Type B pancreatic cell (in vitro differentiated cells): ENCODE measurements at regions not wholly inside any gene's neighbourhood (a gene's known extent, or its start where the extent isn't known, plus 50 kb on each side); places are given as distances from the start of the nearest gene placed in this dataset.

Source experiments
- DNase-seq: peaks from one replicate; pipeline ENCODE4 v3.0.0; 2021; ENCODE audit warnings: mixed read lengths; ENCODE audit not compliant: unreplicated experiment; ENCODE audit errors: extremely low spot score
- H3K27ac Mint-ChIP-seq: 2 replicates; pipeline ENCODE4 v1.8.0; 2021; ENCODE audit warnings: mild to moderate bottlenecking, mixed read lengths
- H3K27me3 Mint-ChIP-seq: 2 replicates; pipeline ENCODE4 v1.8.0; 2021; ENCODE audit warnings: mixed read lengths
- H3K36me3 Mint-ChIP-seq: 2 replicates; pipeline ENCODE4 v1.8.0; 2021; ENCODE audit warnings: mixed read lengths
- H3K4me1 Mint-ChIP-seq: one replicate; pipeline ENCODE4 v1.8.0; 2021; ENCODE audit warnings: mixed read lengths; ENCODE audit not compliant: unreplicated experiment
- H3K4me3 Mint-ChIP-seq: 2 replicates; pipeline ENCODE4 v1.8.0; 2021; ENCODE audit warnings: mild to moderate bottlenecking, mixed read lengths
- H3K9me3 Mint-ChIP-seq: 2 replicates; pipeline ENCODE4 v1.8.0; 2021; ENCODE audit warnings: mixed read lengths
- TF ChIP-seq, protein P1 (sequence below): fragments of 200-600 bp; sonication (generic); conservative IDR thresholded peaks from 2 replicates; pipeline ENCODE4 v1.5.0; 2021; ENCODE audit warnings: antibody characterized with exemption, mild to moderate bottlenecking

DNA sequence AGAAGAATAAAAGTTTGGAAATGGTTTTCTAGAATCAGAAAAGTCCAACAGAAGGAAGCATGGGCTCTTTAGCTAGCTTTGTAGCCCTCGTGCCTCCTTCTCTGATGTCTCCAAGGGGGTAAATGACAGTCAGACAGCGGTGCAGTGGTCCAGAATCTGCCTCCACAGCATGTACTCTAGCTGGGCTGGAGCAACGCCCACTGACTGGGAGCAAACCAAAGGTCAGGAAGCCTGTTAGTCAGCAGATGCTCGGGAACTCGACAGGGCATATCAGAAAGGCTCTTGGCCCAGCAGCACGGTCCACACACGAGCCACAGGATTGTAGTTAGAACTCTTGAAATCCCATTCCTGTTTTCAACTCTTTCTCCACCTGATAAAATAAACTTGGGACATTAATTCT is 164.3 kb downstream of the GRIN2B start:
- peaks cover 35% of the 10 kb centered on the region for H3K27me3 Mint-ChIP-seq
- no peak overlapping the region for H3K27ac Mint-ChIP-seq
- H3K36me3 Mint-ChIP-seq = no peaks in the 10 kb centered on the region
- H3K4me1 Mint-ChIP-seq = no peaks in the 10 kb centered on the region
- no peak overlapping the region for H3K4me3 Mint-ChIP-seq
- DNase-seq = no peak
- TF ChIP-seq, protein P1, sequence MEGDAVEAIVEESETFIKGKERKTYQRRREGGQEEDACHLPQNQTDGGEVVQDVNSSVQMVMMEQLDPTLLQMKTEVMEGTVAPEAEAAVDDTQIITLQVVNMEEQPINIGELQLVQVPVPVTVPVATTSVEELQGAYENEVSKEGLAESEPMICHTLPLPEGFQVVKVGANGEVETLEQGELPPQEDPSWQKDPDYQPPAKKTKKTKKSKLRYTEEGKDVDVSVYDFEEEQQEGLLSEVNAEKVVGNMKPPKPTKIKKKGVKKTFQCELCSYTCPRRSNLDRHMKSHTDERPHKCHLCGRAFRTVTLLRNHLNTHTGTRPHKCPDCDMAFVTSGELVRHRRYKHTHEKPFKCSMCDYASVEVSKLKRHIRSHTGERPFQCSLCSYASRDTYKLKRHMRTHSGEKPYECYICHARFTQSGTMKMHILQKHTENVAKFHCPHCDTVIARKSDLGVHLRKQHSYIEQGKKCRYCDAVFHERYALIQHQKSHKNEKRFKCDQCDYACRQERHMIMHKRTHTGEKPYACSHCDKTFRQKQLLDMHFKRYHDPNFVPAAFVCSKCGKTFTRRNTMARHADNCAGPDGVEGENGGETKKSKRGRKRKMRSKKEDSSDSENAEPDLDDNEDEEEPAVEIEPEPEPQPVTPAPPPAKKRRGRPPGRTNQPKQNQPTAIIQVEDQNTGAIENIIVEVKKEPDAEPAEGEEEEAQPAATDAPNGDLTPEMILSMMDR = no peak
- H3K9me3 Mint-ChIP-seq = no peaks in the 10 kb centered on the region

DNA sequence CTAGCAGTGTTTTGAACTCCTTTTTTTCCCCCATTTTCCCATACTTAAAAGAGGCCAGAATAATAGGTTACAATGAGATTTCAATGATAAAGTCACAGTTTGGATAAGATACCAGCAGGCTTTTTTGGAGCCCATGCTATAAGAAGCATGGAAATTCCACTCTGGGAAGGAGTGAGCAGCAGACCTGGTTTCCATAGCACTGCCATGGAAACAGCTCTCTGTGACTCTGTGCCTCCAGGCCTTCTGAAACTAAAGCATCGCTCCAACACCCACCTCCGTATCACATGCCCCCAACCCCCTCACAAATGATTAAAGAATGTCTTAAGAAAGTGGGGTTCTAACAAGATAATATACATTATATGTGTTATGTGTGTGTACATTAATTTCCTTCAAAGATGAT is 165.0 kb downstream of the GRIN2B start:
- DNase-seq = no peak
- Mint-ChIP-seq H3K27ac (no peak overlapping the region), H3K4me3 (no peak overlapping the region), H3K4me1 (no peaks in the 10 kb centered on the region), H3K9me3 (no peaks in the 10 kb centered on the region), H3K27me3 (peaks cover 28% of the 10 kb centered on the region), H3K36me3 (no peaks in the 10 kb centered on the region)
- TF ChIP-seq, protein P1 = no peak

DNA sequence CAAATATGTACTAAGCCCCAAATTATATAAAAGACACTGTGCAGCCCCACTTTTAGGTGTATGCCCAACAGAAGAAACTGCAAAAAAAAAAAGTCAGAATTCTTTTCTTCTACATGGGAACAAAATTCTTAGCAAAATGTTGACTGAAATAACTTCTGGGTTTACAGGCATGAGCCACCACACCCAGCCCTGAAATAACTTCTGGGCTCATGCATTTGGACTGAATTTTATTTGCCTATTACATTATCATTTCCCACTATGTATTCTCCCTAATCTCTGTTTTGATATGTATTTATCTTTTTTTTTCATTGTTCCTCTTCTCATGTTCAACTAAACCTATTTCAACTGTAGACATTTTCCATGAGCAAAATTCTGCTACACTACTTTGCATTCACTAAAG is 169.2 kb downstream of the GRIN2B start:
- peaks cover 13% of the 10 kb centered on the region for H3K27me3 Mint-ChIP-seq
- no peak overlapping the region for H3K4me3 Mint-ChIP-seq
- H3K27ac Mint-ChIP-seq = no peak overlapping the region
- TF ChIP-seq, protein P1 = no peak
- no peaks in the 10 kb centered on the region for H3K36me3 Mint-ChIP-seq
- DNase-seq = no peak
- no peaks in the 10 kb centered on the region for H3K9me3 Mint-ChIP-seq
- no peaks in the 10 kb centered on the region for H3K4me1 Mint-ChIP-seq

DNA sequence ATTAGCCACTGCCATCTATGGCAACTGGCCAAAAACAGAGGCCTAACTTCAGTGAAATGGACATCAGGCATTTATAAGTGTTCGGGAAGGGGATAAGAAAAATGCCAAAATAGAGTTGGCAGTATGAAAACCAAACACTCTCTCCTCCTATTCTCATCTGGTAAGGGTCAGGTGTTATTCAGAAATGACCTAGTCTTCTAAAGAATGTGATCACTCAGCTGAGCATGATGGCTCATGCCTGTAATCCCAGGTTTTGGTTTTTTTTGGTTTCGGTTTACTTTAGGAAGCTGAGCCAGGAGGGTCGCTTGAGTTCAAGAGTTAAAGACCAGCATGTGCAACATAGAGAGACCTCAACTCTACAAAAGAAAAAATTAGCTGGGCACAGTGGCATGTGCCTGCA is 170.3 kb downstream of the GRIN2B start:
- Mint-ChIP-seq H3K9me3 (no peaks in the 10 kb centered on the region), H3K27me3 (peaks cover 9% of the 10 kb centered on the region), H3K4me3 (no peak overlapping the region), H3K27ac (no peak overlapping the region), H3K36me3 (no peaks in the 10 kb centered on the region), H3K4me1 (no peaks in the 10 kb centered on the region)
- DNase-seq = no peak
- TF ChIP-seq, protein P1 = no peak

DNA sequence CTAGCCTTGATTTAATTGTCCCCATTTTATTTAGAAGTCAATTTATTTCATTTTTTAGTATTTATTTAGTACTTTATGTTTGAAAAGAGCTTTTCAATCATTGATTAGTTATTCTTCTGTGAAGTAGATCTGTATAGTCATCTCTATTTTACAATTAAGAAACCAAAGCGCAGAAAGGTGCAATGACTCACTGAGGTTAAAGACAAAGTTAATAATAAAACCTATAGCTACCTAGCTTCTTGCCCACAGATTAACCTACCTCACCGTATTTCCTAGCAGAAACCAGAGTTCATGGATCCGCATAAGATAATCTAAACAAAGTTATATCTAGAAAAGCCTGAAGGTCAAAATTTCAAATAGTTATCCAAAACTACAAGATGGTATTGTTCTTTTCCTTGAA is 176.4 kb downstream of the GRIN2B start:
- Mint-ChIP-seq H3K27ac (no peak overlapping the region), H3K4me3 (no peak overlapping the region), H3K4me1 (no peaks in the 10 kb centered on the region), H3K36me3 (no peaks in the 10 kb centered on the region), H3K9me3 (no peaks in the 10 kb centered on the region), H3K27me3 (peaks cover 27% of the 10 kb centered on the region)
- TF ChIP-seq, protein P1 = no peak
- no peak for DNase-seq

DNA sequence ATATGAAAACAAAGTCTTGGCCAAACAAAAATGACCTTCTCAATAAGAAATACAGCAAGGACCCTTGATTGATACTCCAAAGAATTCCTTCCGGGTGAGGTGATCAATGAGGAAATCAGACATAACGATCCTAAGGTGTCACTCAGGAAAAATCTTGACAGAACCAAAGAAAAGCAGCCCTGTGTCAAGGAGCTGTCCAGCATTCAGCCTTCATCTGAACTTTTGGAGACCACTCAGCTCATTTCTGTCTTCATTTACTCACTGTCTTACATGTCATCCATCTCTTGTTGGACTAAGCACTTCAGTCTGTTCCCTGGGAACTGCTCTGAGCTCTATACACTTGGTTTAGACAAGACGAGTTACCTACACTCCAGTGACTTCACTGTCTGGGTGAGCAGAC is 179.9 kb downstream of the GRIN2B start:
- Mint-ChIP-seq H3K27me3 (peaks cover 42% of the 10 kb centered on the region), H3K4me1 (no peaks in the 10 kb centered on the region), H3K27ac (no peak overlapping the region), H3K36me3 (no peaks in the 10 kb centered on the region), H3K4me3 (no peak overlapping the region), H3K9me3 (no peaks in the 10 kb centered on the region)
- TF ChIP-seq, protein P1 = no peak
- DNase-seq = no peak
